ENCODE measurements at regions not wholly inside any gene's neighbourhood (a gene's known extent, or its start where the extent isn't known, plus 50 kb on each side); places are given as distances from the start of the nearest gene placed in this dataset.
A peak's percentile ranks its signal among the peaks of the same experiment; 100 is the strongest.
"Not testable (repeated sequence)": the region's sequence is repeated elsewhere in the genome, so short reads cannot be mapped to it uniquely, and the experiment has no call there.

GRCh38 chr10:121135512-121135911 lies 284.4 kb downstream of the WDR11 start:
- DNase-seq (ENCODE audit: low spot score), result no peak

- no peak for DNase-seq (ENCODE audit: low spot score)
These were observed 286.4 kb downstream of the WDR11 start for GRCh38 chr10:121137533-121137932.

- DNase-seq (ENCODE audit: low spot score), result no peak
These were observed 287.1 kb downstream of the WDR11 start for GRCh38 chr10:121138112-121138860.

- no peak for DNase-seq (ENCODE audit: low spot score)
These were observed 287.8 kb downstream of the WDR11 start for GRCh38 chr10:121138918-121139317.

- DNase-seq (ENCODE audit: low spot score), result not testable (repeated sequence)
These were observed 294.7 kb downstream of the WDR11 start for GRCh38 chr10:121145802-121146395.

GRCh38 chr10:121148921-121149320 lies 297.8 kb downstream of the WDR11 start:
- no peak for DNase-seq (ENCODE audit: low spot score)

GRCh38 chr10:121152033-121152432 lies 300.9 kb downstream of the WDR11 start:
- no peak for DNase-seq (ENCODE audit: low spot score)

- DNase-seq (ENCODE audit: low spot score), result no peak
These were observed 301.8 kb downstream of the WDR11 start for GRCh38 chr10:121152935-121153334.

GRCh38 chr10:121154310-121154709 lies 303.1 kb downstream of the WDR11 start:
- DNase-seq (ENCODE audit: low spot score), result no peak

GRCh38 chr10:121154846-121155245 lies 303.7 kb downstream of the WDR11 start:
- no peak for DNase-seq (ENCODE audit: low spot score)

- DNase-seq (ENCODE audit: low spot score), result no peak
These were observed 304.7 kb downstream of the WDR11 start for GRCh38 chr10:121155742-121156474.

GRCh38 chr10:121157998-121158397 lies 306.8 kb downstream of the WDR11 start:
- DNase-seq (ENCODE audit: low spot score), result no peak

- DNase-seq (ENCODE audit: low spot score), result no peak
These were observed 307.9 kb downstream of the WDR11 start for GRCh38 chr10:121158988-121159579.

GRCh38 chr10:121159670-121160069 lies 308.5 kb downstream of the WDR11 start:
- DNase-seq (ENCODE audit: low spot score), result no peak

- DNase-seq (ENCODE audit: low spot score), result no peak
These were observed 314.1 kb downstream of the WDR11 start for GRCh38 chr10:121165276-121165675.

- no peak for DNase-seq (ENCODE audit: low spot score)
These were observed 316.5 kb downstream of the WDR11 start for GRCh38 chr10:121167534-121168243.

- DNase-seq (ENCODE audit: low spot score), result peak; percentile 54
These were observed 317.5 kb downstream of the WDR11 start for GRCh38 chr10:121168545-121169216.

- DNase-seq (ENCODE audit: low spot score), result no peak
These were observed 318.2 kb downstream of the WDR11 start for GRCh38 chr10:121169406-121169805.

- no peak for DNase-seq (ENCODE audit: low spot score)
These were observed 320.9 kb downstream of the WDR11 start for GRCh38 chr10:121171825-121172787.

- DNase-seq (ENCODE audit: low spot score), result no peak
These were observed 327.8 kb downstream of the WDR11 start for GRCh38 chr10:121179006-121179405.
